Nephron (organoid): ENCODE measurements at regions not wholly inside any gene's neighbourhood (a gene's known extent, or its start where the extent isn't known, plus 50 kb on each side); places are given as distances from the start of the nearest gene placed in this dataset.
A peak's percentile ranks its signal among the peaks of the same experiment; 100 is the strongest.

Experiments
- H3K27ac Mint-ChIP-seq, 3 experiments: 2 replicates each; pipeline ENCODE4 v1.8.0; 2020; ENCODE audit warnings: mixed read lengths in 3 of 3, mild to moderate bottlenecking in 2 of 3, moderate library complexity in 1 of 3
- H3K27me3 Mint-ChIP-seq: 2 replicates; pipeline ENCODE4 v1.8.0; 2021; ENCODE audit warnings: low read depth, mild to moderate bottlenecking, moderate library complexity, mixed read lengths
- H3K36me3 Mint-ChIP-seq: 2 replicates; pipeline ENCODE4 v1.8.0; 2020; ENCODE audit warnings: low read depth, mixed read lengths
- H3K4me1 Mint-ChIP-seq: 2 replicates; pipeline ENCODE4 v1.8.0; 2020; ENCODE audit warnings: mixed read lengths
- H3K4me3 Mint-ChIP-seq, 3 experiments: 2 replicates each; pipeline ENCODE4 v1.8.0; 2020; ENCODE audit warnings: mild to moderate bottlenecking in 3 of 3, mixed read lengths in 3 of 3, moderate library complexity in 2 of 3
- H3K9me3 Mint-ChIP-seq: 2 replicates; pipeline ENCODE4 v1.8.0; 2020; ENCODE audit warnings: mixed read lengths
- TF ChIP-seq, protein P1 (sequence below), 3 experiments: fragments of 200-600 bp; sonication (generic); IDR thresholded peaks; one replicate each; pipeline ENCODE4 v1.5.0; 2021; ENCODE audit warnings: antibody characterized with exemption in 3 of 3; ENCODE audit not compliant: unreplicated experiment in 3 of 3

DNA sequence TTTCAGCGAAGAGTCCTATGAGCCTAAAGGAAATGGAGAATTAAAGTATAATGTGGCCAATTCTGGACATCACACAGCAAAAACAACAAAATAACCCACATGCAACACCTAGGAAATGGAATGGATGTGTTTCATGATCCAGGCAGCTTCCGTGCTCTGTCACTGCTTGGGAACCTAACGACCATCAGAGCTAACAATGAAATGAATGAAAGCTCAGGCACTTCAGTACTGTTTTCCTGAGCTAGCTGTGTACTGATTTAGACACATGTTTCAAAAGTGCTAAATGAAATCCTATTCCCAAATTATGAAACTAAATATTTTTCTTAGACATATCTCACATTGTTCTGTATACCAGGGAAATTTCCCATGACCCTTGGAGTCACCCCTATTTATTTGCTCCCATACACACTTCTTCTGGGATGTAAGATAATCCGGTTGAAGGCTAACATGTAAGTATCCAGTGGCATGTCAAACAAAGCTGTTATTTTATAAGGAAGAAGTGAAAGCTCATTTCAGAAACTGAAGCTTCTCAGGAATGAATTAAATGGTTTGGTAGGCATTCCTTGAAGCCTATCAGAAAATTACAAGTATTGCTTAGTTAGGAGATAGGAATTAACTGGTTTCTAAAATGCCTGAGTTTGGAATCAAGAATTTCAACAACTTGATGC, 108.5 kb upstream of the RND3 start:
- Mint-ChIP-seq H3K9me3 (no peaks in the 10 kb centered on the region), H3K36me3 (no peaks in the 10 kb centered on the region), H3K4me3 (no peak overlapping the region), H3K27me3 (peaks cover 6% of the 10 kb centered on the region), H3K4me1 (peaks cover 28% of the 10 kb centered on the region), H3K27ac (peak overlapping the region in 2 of 3 experiments; percentile 8 to 65)
- TF ChIP-seq, protein P1, sequence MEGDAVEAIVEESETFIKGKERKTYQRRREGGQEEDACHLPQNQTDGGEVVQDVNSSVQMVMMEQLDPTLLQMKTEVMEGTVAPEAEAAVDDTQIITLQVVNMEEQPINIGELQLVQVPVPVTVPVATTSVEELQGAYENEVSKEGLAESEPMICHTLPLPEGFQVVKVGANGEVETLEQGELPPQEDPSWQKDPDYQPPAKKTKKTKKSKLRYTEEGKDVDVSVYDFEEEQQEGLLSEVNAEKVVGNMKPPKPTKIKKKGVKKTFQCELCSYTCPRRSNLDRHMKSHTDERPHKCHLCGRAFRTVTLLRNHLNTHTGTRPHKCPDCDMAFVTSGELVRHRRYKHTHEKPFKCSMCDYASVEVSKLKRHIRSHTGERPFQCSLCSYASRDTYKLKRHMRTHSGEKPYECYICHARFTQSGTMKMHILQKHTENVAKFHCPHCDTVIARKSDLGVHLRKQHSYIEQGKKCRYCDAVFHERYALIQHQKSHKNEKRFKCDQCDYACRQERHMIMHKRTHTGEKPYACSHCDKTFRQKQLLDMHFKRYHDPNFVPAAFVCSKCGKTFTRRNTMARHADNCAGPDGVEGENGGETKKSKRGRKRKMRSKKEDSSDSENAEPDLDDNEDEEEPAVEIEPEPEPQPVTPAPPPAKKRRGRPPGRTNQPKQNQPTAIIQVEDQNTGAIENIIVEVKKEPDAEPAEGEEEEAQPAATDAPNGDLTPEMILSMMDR (IDR thresholded peaks at IDR 0.05; ENCODE audit: unreplicated experiment in 3 of 3): no peak

DNA sequence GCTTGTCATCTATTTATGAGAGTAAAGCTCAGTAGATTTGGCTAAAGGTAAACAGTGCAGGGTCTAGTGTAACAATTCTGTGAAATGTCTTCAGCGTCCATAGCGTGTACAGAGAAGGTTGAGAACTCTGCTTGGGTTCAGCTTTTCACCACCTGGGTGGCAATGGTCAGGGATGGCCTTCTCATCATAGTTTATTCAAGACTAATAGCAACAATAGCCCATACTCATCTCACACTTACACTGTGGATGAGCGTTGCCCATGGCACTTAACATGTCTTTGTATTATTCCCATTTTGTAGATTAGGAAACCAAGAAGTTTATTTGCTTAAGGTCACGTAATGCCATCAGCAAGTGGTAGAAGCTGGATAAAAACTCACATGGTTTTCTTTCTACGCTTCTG, 106.8 kb upstream of the RND3 start:
- Mint-ChIP-seq H3K27ac (no peak overlapping the region), H3K36me3 (no peaks in the 10 kb centered on the region), H3K27me3 (peaks cover 6% of the 10 kb centered on the region), H3K4me1 (peaks cover 35% of the 10 kb centered on the region), H3K4me3 (no peak overlapping the region), H3K9me3 (no peaks in the 10 kb centered on the region)
- TF ChIP-seq, protein P1 (IDR thresholded peaks at IDR 0.05; ENCODE audit: unreplicated experiment in 3 of 3): no peak

DNA sequence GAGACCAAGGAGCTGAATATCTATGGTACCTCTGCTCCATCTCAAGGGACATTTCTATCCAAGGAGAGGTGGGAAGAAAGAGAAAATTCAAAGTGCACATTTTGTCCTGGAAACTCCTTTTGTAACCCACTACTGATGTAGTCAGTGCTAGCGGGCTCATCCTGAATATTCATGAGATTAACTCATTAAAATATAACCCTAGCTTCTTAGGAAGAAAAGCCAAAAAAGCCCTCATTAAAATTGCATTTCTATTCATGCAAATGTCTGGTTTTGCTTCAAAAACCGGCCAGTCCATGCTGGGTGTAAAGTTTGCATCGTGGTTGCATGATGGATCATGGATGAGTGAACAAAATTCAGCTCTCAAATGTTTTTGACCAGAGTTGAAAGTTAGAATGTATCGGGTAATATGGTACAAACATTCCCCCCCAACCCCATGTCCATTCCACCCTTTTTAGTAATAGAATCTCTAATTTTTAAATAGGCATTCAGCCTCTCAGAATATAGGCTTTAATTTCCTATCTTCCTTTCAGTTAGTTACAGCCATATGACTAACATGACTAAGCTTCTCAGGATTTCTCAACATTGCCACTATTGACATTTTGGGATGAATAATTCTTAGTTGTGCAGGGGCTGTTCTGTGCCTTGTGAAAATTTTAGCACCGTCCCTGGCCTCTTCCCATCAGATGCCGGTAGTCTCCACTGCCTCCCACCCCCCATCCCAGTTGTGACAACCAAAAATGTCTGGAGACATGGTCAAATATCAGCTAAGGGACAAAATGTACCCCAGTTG, 104.2 kb upstream of the RND3 start:
- Mint-ChIP-seq H3K36me3 (no peaks in the 10 kb centered on the region), H3K4me1 (peaks cover 39% of the 10 kb centered on the region), H3K4me3 (no peak overlapping the region), H3K27me3 (peaks cover 6% of the 10 kb centered on the region), H3K9me3 (no peaks in the 10 kb centered on the region), H3K27ac (no peak overlapping the region)
- TF ChIP-seq, protein P1 (IDR thresholded peaks at IDR 0.05; ENCODE audit: unreplicated experiment in 3 of 3): no peak

DNA sequence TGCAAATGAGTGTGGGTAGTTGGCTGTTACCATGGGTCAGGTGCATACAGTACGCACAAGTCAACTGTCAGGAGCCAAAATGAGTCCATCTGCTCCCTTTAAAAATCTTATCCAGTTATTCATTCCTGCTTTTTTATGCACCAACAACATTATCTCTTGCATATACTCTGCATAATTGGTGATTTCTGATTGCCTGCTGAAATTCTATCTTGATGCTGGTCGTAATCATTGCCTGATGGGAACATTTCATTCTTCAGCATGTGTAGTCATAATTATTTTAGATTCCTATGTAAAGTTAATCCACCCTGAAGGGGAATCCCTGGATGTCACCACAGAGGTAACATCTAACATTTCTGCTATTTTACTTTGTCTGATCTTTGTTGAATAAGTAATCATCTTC, 102.2 kb upstream of the RND3 start:
- peaks cover 22% of the 10 kb centered on the region for H3K4me1 Mint-ChIP-seq
- no peaks in the 10 kb centered on the region for H3K36me3 Mint-ChIP-seq
- no peak overlapping the region for H3K27ac Mint-ChIP-seq
- peaks cover under 1% of the 10 kb centered on the region for H3K27me3 Mint-ChIP-seq
- no peaks in the 10 kb centered on the region for H3K9me3 Mint-ChIP-seq
- no peak overlapping the region for H3K4me3 Mint-ChIP-seq
- TF ChIP-seq, protein P1 (IDR thresholded peaks at IDR 0.05; ENCODE audit: unreplicated experiment in 3 of 3): no peak

DNA sequence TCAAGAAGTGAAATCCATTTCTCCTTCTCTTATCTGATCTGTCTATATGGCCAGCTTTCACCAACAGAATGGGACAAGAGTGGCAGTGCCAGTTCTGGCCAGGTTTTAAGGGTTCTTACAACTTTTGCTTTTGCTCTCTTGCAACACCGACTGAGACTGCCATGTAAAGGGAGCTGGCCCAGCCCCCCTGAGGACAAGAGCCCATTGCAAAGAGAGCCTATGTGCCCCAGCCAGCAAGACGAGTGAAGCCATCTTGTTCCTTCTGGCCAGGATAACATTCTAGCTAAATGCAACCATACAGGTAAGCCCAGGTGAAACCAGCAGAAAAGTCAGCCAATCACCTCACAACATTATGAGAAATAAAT, 101.0 kb upstream of the RND3 start:
- Mint-ChIP-seq H3K27me3 (no peaks in the 10 kb centered on the region), H3K36me3 (no peaks in the 10 kb centered on the region), H3K27ac (peak overlapping the region; percentile 34 to 92 (median 77)), H3K9me3 (no peaks in the 10 kb centered on the region), H3K4me1 (peaks cover 22% of the 10 kb centered on the region), H3K4me3 (no peak overlapping the region)
- TF ChIP-seq, protein P1 (IDR thresholded peaks at IDR 0.05; ENCODE audit: unreplicated experiment in 3 of 3): no peak
